ENCODE measurements at regions not wholly inside any gene's neighbourhood (a gene's known extent, or its start where the extent isn't known, plus 50 kb on each side); places are given as distances from the start of the nearest gene placed in this dataset.

GRCh38 chr1:192936313-192937018, 122.7 kb downstream of the UCHL5 start:
- TF ChIP-seq CTCF (IDR thresholded peaks at IDR 0.05 in 4 of 5, conservative IDR thresholded peaks at IDR 0.05 in 1 of 5), result no peak
- no peak for TF ChIP-seq POLR2A (IDR thresholded peaks at IDR 0.05)
